ENCODE measurements at regions not wholly inside any gene's neighbourhood (a gene's known extent, or its start where the extent isn't known, plus 50 kb on each side); places are given as distances from the start of the nearest gene placed in this dataset.

DNA sequence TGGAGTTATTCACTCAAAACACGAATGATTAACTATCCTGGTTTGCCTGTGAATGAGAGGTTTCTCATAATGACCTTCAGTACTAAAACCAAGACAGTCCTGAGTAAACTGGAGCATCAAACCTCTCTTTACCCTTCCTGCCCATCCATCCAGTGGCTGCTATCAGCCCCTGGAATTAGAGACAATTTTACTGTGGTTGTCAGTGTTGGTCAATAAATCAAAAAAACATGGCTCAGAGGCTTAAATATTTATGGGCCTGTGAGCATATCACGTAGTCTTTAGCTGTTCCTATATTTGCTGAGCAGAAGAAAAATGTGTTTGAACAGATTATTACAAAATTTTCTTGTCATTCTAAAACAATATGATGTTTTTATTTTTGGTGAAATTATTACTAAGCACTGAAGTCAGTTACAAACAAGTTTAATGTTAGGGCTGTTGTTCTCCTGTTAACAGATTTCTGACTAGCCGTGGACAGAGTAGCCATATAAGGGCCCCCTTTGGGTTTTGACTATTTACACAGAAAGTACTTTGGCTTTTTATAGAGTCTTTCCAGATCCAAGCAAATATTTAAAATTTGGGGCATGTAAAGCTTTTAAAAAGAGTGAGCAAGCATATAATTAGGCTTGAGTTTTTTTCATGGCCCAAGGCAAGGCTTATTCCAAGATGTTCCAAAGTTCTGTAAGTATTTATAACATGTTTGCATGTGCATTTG lies 580.9 kb downstream of the DIPK2A start:
- TF ChIP-seq, protein P1, sequence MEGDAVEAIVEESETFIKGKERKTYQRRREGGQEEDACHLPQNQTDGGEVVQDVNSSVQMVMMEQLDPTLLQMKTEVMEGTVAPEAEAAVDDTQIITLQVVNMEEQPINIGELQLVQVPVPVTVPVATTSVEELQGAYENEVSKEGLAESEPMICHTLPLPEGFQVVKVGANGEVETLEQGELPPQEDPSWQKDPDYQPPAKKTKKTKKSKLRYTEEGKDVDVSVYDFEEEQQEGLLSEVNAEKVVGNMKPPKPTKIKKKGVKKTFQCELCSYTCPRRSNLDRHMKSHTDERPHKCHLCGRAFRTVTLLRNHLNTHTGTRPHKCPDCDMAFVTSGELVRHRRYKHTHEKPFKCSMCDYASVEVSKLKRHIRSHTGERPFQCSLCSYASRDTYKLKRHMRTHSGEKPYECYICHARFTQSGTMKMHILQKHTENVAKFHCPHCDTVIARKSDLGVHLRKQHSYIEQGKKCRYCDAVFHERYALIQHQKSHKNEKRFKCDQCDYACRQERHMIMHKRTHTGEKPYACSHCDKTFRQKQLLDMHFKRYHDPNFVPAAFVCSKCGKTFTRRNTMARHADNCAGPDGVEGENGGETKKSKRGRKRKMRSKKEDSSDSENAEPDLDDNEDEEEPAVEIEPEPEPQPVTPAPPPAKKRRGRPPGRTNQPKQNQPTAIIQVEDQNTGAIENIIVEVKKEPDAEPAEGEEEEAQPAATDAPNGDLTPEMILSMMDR (conservative IDR thresholded peaks at IDR 0.05; ENCODE audit: low read depth in 2 of 2) = no peak
- TF ChIP-seq EZH2phosphoT487 (IDR thresholded peaks at IDR 0.05; ENCODE audit: unreplicated experiment) = no peak
- TF ChIP-seq EZH2 (IDR thresholded peaks at IDR 0.05; ENCODE audit: low read depth, unreplicated experiment) = no peak
- TF ChIP-seq, protein P2, sequence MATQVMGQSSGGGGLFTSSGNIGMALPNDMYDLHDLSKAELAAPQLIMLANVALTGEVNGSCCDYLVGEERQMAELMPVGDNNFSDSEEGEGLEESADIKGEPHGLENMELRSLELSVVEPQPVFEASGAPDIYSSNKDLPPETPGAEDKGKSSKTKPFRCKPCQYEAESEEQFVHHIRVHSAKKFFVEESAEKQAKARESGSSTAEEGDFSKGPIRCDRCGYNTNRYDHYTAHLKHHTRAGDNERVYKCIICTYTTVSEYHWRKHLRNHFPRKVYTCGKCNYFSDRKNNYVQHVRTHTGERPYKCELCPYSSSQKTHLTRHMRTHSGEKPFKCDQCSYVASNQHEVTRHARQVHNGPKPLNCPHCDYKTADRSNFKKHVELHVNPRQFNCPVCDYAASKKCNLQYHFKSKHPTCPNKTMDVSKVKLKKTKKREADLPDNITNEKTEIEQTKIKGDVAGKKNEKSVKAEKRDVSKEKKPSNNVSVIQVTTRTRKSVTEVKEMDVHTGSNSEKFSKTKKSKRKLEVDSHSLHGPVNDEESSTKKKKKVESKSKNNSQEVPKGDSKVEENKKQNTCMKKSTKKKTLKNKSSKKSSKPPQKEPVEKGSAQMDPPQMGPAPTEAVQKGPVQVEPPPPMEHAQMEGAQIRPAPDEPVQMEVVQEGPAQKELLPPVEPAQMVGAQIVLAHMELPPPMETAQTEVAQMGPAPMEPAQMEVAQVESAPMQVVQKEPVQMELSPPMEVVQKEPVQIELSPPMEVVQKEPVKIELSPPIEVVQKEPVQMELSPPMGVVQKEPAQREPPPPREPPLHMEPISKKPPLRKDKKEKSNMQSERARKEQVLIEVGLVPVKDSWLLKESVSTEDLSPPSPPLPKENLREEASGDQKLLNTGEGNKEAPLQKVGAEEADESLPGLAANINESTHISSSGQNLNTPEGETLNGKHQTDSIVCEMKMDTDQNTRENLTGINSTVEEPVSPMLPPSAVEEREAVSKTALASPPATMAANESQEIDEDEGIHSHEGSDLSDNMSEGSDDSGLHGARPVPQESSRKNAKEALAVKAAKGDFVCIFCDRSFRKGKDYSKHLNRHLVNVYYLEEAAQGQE (IDR thresholded peaks at IDR 0.05; ENCODE audit: unreplicated experiment) = no peak
- TF ChIP-seq POLR2AphosphoS5 (IDR thresholded peaks at IDR 0.05; ENCODE audit: low read depth) = no peak
- no peak for TF ChIP-seq STAT1 (IDR thresholded peaks at IDR 0.05; ENCODE audit: unreplicated experiment)
- TF ChIP-seq, protein P3, sequence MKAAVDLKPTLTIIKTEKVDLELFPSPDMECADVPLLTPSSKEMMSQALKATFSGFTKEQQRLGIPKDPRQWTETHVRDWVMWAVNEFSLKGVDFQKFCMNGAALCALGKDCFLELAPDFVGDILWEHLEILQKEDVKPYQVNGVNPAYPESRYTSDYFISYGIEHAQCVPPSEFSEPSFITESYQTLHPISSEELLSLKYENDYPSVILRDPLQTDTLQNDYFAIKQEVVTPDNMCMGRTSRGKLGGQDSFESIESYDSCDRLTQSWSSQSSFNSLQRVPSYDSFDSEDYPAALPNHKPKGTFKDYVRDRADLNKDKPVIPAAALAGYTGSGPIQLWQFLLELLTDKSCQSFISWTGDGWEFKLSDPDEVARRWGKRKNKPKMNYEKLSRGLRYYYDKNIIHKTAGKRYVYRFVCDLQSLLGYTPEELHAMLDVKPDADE (IDR thresholded peaks at IDR 0.05) = no peak
- TF ChIP-seq NANOG (IDR thresholded peaks at IDR 0.05; ENCODE audit: borderline replicate concordance) = no peak
- TF ChIP-seq JUNB (IDR thresholded peaks at IDR 0.05; ENCODE audit: unreplicated experiment) = no peak
